CD4-positive, alpha-beta memory T cell (primary cell): ENCODE measurements at regions not wholly inside any gene's neighbourhood (a gene's known extent, or its start where the extent isn't known, plus 50 kb on each side); places are given as distances from the start of the nearest gene placed in this dataset.

ENCODE experiments used
- CTCF ChIA-PET: fragments of 350-600 bp; sonication (Branson Sonifier 250); formaldehyde crosslinking; loops from one replicate; lab custom pipeline; 2021; ENCODE audit warnings: inconsistent platforms; ENCODE audit not compliant: partially characterized antibody; lab: Charles Lee
- POLR2A ChIA-PET: fragments of 350-600 bp; sonication (Branson Sonifier 250); formaldehyde crosslinking; loops from one replicate; lab custom pipeline; 2021; ENCODE audit not compliant: partially characterized antibody; lab: Charles Lee
- DNase-seq, 5 donors: peaks; one replicate each; pipeline versions ENCODE4 v3.0.0 to v3.0.0-alpha.2; 2020 to 2022; ENCODE audit warnings: mixed read lengths in 1 of 5
- H3K27ac ChIP-seq: one replicate; pipeline ENCODE4 v1.7.0; 2013; ENCODE audit warnings: low read depth, low read length
- H3K27me3 ChIP-seq: 2 replicates; pipeline ENCODE4 v1.7.0; 2013; ENCODE audit warnings: mild to moderate bottlenecking, low read length, moderate library complexity; ENCODE audit not compliant: insufficient read depth
- H3K36me3 ChIP-seq: 2 replicates; pipeline ENCODE4 v1.7.0; 2013; ENCODE audit warnings: mild to moderate bottlenecking, low read length, moderate library complexity; ENCODE audit not compliant: insufficient read depth
- H3K4me1 ChIP-seq: 2 replicates; pipeline ENCODE4 v1.7.0; 2013; ENCODE audit warnings: mild to moderate bottlenecking, low read length, moderate library complexity; ENCODE audit not compliant: insufficient read depth
- H3K4me3 ChIP-seq, 2 donors: one replicate each; pipeline ENCODE4 v1.7.0; 2013; ENCODE audit warnings: low read length in 2 of 2, mild to moderate bottlenecking in 1 of 2
- H3K9me3 ChIP-seq, 2 donors: one replicate each; pipeline ENCODE4 v1.7.0; 2013; ENCODE audit warnings: low read length in 2 of 2, control low read depth in 1 of 2; ENCODE audit not compliant: control insufficient read depth in 1 of 2
- H3K27ac Mint-ChIP-seq, 7 donors: one replicate each; pipeline ENCODE4 v1.8.0; 2020 to 2021; ENCODE audit warnings: mixed read lengths in 7 of 7, mild to moderate bottlenecking in 6 of 7, inconsistent platforms in 3 of 7, moderate library complexity in 3 of 7
- H3K27me3 Mint-ChIP-seq, 2 donors: one replicate each; pipeline ENCODE4 v1.8.0; 2020 to 2021; ENCODE audit warnings: mixed read lengths in 2 of 2
- H3K36me3 Mint-ChIP-seq, 2 donors: one replicate each; pipeline ENCODE4 v1.8.0; 2020 to 2021; ENCODE audit warnings: mixed read lengths in 2 of 2, inconsistent platforms in 1 of 2, mild to moderate bottlenecking in 1 of 2
- H3K4me1 Mint-ChIP-seq, 4 donors: one replicate each; pipeline ENCODE4 v1.8.0; 2020 to 2021; ENCODE audit warnings: mixed read lengths in 4 of 4, mild to moderate bottlenecking in 1 of 4
- H3K4me3 Mint-ChIP-seq, 8 donors: one replicate each; pipeline ENCODE4 v1.8.0; 2020 to 2021; ENCODE audit warnings: mixed read lengths in 8 of 8, mild to moderate bottlenecking in 7 of 8, moderate library complexity in 6 of 8, inconsistent platforms in 3 of 8
- H3K9me3 Mint-ChIP-seq, 8 donors: one replicate each; pipeline ENCODE4 v1.8.0; 2020 to 2021; ENCODE audit warnings: mixed read lengths in 8 of 8, mild to moderate bottlenecking in 5 of 8, inconsistent platforms in 3 of 8, moderate library complexity in 1 of 8
- intact Hi-C: fragments of 100-400 bp; cut with micrococcal nuclease; formaldehyde crosslinking; loops from one replicate; pipeline ENCODE4 v1.15.1; 2023

GRCh38 chr2:172333235-172333977 lies 94.0 kb upstream of the ITGA6 start:
- H3K9me3 ChIP-seq, result no peaks in the 10 kb centered on the region
- H3K27ac Mint-ChIP-seq, result no peak overlapping the region
- no peaks in the 10 kb centered on the region for H3K36me3 ChIP-seq
- DNase-seq, result no peak
- H3K9me3 Mint-ChIP-seq, result no peaks in the 10 kb centered on the region
- no peak overlapping the region for H3K27ac ChIP-seq
- peaks cover 0 to 2% (median 0%) of the 10 kb centered on the region in 4 donors for H3K4me1 Mint-ChIP-seq
- H3K36me3 Mint-ChIP-seq, result no peaks in the 10 kb centered on the region
- intact Hi-C loops, result no loop called here
- peaks cover 0 to 2% of the 10 kb centered on the region in 2 donors for H3K27me3 Mint-ChIP-seq
- CTCF ChIA-PET, result no interaction called here
- H3K4me3 ChIP-seq, result no peak overlapping the region
- no peak overlapping the region for H3K4me3 Mint-ChIP-seq
- POLR2A ChIA-PET, result no interaction called here
- H3K27me3 ChIP-seq, result no peaks in the 10 kb centered on the region
- H3K4me1 ChIP-seq, result no peaks in the 10 kb centered on the region

GRCh38 chr2:172333978-172334330 lies 93.4 kb upstream of the ITGA6 start:
- H3K4me3 Mint-ChIP-seq, result no peak overlapping the region
- H3K4me1 ChIP-seq, result no peaks in the 10 kb centered on the region
- peaks cover 0 to 2% of the 10 kb centered on the region in 2 donors for H3K27me3 Mint-ChIP-seq
- no peaks in the 10 kb centered on the region for H3K36me3 Mint-ChIP-seq
- POLR2A ChIA-PET, result no interaction called here
- no peak overlapping the region for H3K4me3 ChIP-seq
- no peak overlapping the region for H3K27ac ChIP-seq
- CTCF ChIA-PET, result no interaction called here
- no peaks in the 10 kb centered on the region for H3K36me3 ChIP-seq
- no peaks in the 10 kb centered on the region for H3K9me3 ChIP-seq
- DNase-seq, result no peak
- H3K9me3 Mint-ChIP-seq, result no peaks in the 10 kb centered on the region
- peaks cover 0 to 2% (median 2%) of the 10 kb centered on the region in 4 donors for H3K4me1 Mint-ChIP-seq
- H3K27ac Mint-ChIP-seq, result no peak overlapping the region
- intact Hi-C loops, result no loop called here
- H3K27me3 ChIP-seq, result no peaks in the 10 kb centered on the region

GRCh38 chr2:172334988-172335387 lies 92.4 kb upstream of the ITGA6 start:
- POLR2A ChIA-PET, result no interaction called here
- H3K27me3 ChIP-seq, result no peaks in the 10 kb centered on the region
- H3K27ac Mint-ChIP-seq, result no peak overlapping the region
- no peaks in the 10 kb centered on the region for H3K9me3 ChIP-seq
- no peak overlapping the region for H3K4me3 Mint-ChIP-seq
- H3K36me3 ChIP-seq, result no peaks in the 10 kb centered on the region
- H3K9me3 Mint-ChIP-seq, result no peaks in the 10 kb centered on the region
- H3K27me3 Mint-ChIP-seq, result peaks cover 0 to 2% of the 10 kb centered on the region in 2 donors
- no peak for DNase-seq
- no peaks in the 10 kb centered on the region for H3K36me3 Mint-ChIP-seq
- CTCF ChIA-PET, result interaction anchor here (3.3 kb wide), 1 partner anchor 127 kb away, joined by 10 read pairs; no protein-coding TSS in a partner anchor
- intact Hi-C loops, result no loop called here
- H3K4me1 Mint-ChIP-seq, result peaks cover 10 to 12% (median 12%) of the 10 kb centered on the region in 4 donors
- H3K27ac ChIP-seq, result no peak overlapping the region
- H3K4me3 ChIP-seq, result no peak overlapping the region
- H3K4me1 ChIP-seq, result peaks cover 10% of the 10 kb centered on the region

- no peak for DNase-seq
- Mint-ChIP-seq H3K36me3 (no peaks in the 10 kb centered on the region), H3K9me3 (no peaks in the 10 kb centered on the region), H3K27ac (no peak overlapping the region), H3K4me3 (no peak overlapping the region), H3K4me1 (peaks cover 15 to 19% (median 16%) of the 10 kb centered on the region in 4 donors), H3K27me3 (peaks cover 0 to 2% of the 10 kb centered on the region in 2 donors)
- H3K27me3 ChIP-seq, result no peaks in the 10 kb centered on the region
- ChIA-PET POLR2A (no interaction called here), CTCF (interaction anchor here (1.1 to 3.3 kb wide), 2 partner anchors 10 to 126 kb away, joined by 3 to 10 read pairs; no protein-coding TSS in a partner anchor)
- no peak overlapping the region for H3K27ac ChIP-seq
- intact Hi-C loops, result no loop called here
- H3K4me1 ChIP-seq, result peaks cover 17% of the 10 kb centered on the region
- no peaks in the 10 kb centered on the region for H3K9me3 ChIP-seq
- no peaks in the 10 kb centered on the region for H3K36me3 ChIP-seq
- no peak overlapping the region for H3K4me3 ChIP-seq
Measured at GRCh38 chr2:172335736-172336135, 91.7 kb upstream of the ITGA6 start.

- Histone ChIP-seq H3K4me3 (no peak overlapping the region), H3K27me3 (no peaks in the 10 kb centered on the region), H3K9me3 (no peaks in the 10 kb centered on the region), H3K36me3 (no peaks in the 10 kb centered on the region), H3K4me1 (peaks cover 19% of the 10 kb centered on the region), H3K27ac (no peak overlapping the region)
- Mint-ChIP-seq H3K4me1 (peaks cover 18 to 24% (median 19%) of the 10 kb centered on the region in 4 donors), H3K4me3 (no peak overlapping the region), H3K27ac (no peak overlapping the region), H3K9me3 (no peaks in the 10 kb centered on the region), H3K36me3 (no peaks in the 10 kb centered on the region), H3K27me3 (peaks cover 0 to 2% of the 10 kb centered on the region in 2 donors)
- no peak for DNase-seq
- intact Hi-C loops, result no loop called here
- ChIA-PET POLR2A (no interaction called here), CTCF (interaction anchor here (1.1 to 3.3 kb wide), 2 partner anchors 11 to 125 kb away, joined by 3 to 10 read pairs; no protein-coding TSS in a partner anchor)
Measured at GRCh38 chr2:172336681-172337080, 90.7 kb upstream of the ITGA6 start.

GRCh38 chr2:172339371-172340010 lies 87.9 kb upstream of the ITGA6 start:
- Mint-ChIP-seq H3K27ac (peak overlapping the region in 5 of 7 donors; percentile 1 to 91 (median 71)), H3K4me3 (peak overlapping the region; percentile 32 to 87 (median 78)), H3K27me3 (peaks cover 0 to 2% of the 10 kb centered on the region in 2 donors), H3K4me1 (peaks cover 18 to 24% (median 22%) of the 10 kb centered on the region in 4 donors), H3K9me3 (peaks cover 0 to 11% (median 7%) of the 10 kb centered on the region in 8 donors), H3K36me3 (no peaks in the 10 kb centered on the region)
- H3K27me3 ChIP-seq, result no peaks in the 10 kb centered on the region
- H3K4me1 ChIP-seq, result peaks cover 19% of the 10 kb centered on the region
- intact Hi-C loops, result loop anchor here (2.0 kb wide), 1 partner anchor 123 kb away; no protein-coding TSS in a partner anchor
- H3K27ac ChIP-seq, result no peak overlapping the region
- ChIA-PET CTCF (interaction anchor here (1.4 to 4.2 kb wide), 2 partner anchors 90 to 122 kb away, joined by 4 to 28 read pairs; no protein-coding TSS in a partner anchor), POLR2A (interaction anchor here (0.9 to 1.5 kb wide), 3 partner anchors 87 to 122 kb away, joined by 3 to 11 read pairs (median 3); partner anchors contain the start of gene ITGA6)
- no peak overlapping the region for H3K4me3 ChIP-seq
- no peaks in the 10 kb centered on the region for H3K9me3 ChIP-seq
- H3K36me3 ChIP-seq, result no peaks in the 10 kb centered on the region
- peak in 3 of 5 donors; percentile 4 to 10 (median 6) for DNase-seq

- H3K27ac ChIP-seq, result no peak overlapping the region
- peaks cover 19% of the 10 kb centered on the region for H3K4me1 ChIP-seq
- H3K27me3 Mint-ChIP-seq, result peaks cover 0 to 1% of the 10 kb centered on the region in 2 donors
- H3K4me3 Mint-ChIP-seq, result peak overlapping the region; percentile 65 to 87 (median 79)
- H3K36me3 ChIP-seq, result no peaks in the 10 kb centered on the region
- intact Hi-C loops, result no loop called here
- no peak overlapping the region for H3K4me3 ChIP-seq
- H3K9me3 Mint-ChIP-seq, result peaks cover 0 to 13% (median 8%) of the 10 kb centered on the region in 8 donors
- H3K9me3 ChIP-seq, result no peaks in the 10 kb centered on the region
- no peaks in the 10 kb centered on the region for H3K27me3 ChIP-seq
- H3K36me3 Mint-ChIP-seq, result no peaks in the 10 kb centered on the region
- no peak for DNase-seq
- POLR2A ChIA-PET, result interaction anchor here (0.9 to 1.5 kb wide), 2 partner anchors 87 to 121 kb away, joined by 3 to 11 read pairs; partner anchors contain the start of gene ITGA6
- CTCF ChIA-PET, result interaction anchor here (4.2 kb wide), 1 partner anchor 121 kb away, joined by 28 read pairs; no protein-coding TSS in a partner anchor
- peak overlapping the region in 5 of 7 donors; percentile 69 to 91 (median 74) for H3K27ac Mint-ChIP-seq
- H3K4me1 Mint-ChIP-seq, result peaks cover 18 to 24% (median 22%) of the 10 kb centered on the region in 4 donors
Measured at GRCh38 chr2:172340394-172340793, 87.0 kb upstream of the ITGA6 start.
